ENCODE measurements at regions not wholly inside any gene's neighbourhood (a gene's known extent, or its start where the extent isn't known, plus 50 kb on each side); places are given as distances from the start of the nearest gene placed in this dataset.
"Not testable (repeated sequence)": the region's sequence is repeated elsewhere in the genome, so short reads cannot be mapped to it uniquely, and the experiment has no call there.

DNA sequence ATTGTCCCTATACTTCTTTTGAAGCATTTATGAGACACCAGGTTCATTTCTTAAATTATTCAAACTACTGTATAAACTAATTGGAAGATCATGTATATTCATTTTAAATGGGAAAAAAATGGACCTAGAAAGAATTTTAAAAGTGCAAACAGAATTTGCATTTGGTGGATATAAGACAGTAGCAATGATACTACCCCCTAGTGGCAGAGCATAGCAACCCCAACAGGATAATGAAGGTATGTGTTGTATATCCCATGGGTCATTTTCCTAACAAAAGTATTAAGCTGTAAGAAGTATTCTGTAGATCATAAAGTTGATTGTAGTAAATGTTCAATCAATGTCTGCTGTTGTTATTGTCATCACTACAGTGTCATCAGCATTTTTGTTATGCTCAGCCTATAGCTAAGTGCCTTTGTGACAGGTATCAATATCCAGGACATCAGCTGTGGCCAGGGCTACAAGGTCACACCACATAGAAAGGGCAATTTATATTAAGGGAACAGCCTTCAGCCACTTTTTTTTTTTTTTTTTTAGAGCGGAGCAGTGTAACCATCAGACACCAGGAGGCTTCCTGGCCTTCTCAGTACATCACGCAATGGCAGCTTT is 175.8 kb downstream of the FOXB1 start:
- Mint-ChIP-seq H3K9me3 (ENCODE audit: unreplicated experiment) (no peaks in the 10 kb centered on the region), H3K4me1 (ENCODE audit: unreplicated experiment) (no peaks in the 10 kb centered on the region), H3K36me3 (ENCODE audit: unreplicated experiment) (no peaks in the 10 kb centered on the region), H3K27ac (ENCODE audit: unreplicated experiment) (no peak overlapping the region), H3K27me3 (ENCODE audit: unreplicated experiment) (peaks cover 38% of the 10 kb centered on the region), H3K4me3 (ENCODE audit: unreplicated experiment) (no peak overlapping the region)
- DNase-seq (ENCODE audit: extremely low spot score, unreplicated experiment), result no peak
- TF ChIP-seq, protein P1, sequence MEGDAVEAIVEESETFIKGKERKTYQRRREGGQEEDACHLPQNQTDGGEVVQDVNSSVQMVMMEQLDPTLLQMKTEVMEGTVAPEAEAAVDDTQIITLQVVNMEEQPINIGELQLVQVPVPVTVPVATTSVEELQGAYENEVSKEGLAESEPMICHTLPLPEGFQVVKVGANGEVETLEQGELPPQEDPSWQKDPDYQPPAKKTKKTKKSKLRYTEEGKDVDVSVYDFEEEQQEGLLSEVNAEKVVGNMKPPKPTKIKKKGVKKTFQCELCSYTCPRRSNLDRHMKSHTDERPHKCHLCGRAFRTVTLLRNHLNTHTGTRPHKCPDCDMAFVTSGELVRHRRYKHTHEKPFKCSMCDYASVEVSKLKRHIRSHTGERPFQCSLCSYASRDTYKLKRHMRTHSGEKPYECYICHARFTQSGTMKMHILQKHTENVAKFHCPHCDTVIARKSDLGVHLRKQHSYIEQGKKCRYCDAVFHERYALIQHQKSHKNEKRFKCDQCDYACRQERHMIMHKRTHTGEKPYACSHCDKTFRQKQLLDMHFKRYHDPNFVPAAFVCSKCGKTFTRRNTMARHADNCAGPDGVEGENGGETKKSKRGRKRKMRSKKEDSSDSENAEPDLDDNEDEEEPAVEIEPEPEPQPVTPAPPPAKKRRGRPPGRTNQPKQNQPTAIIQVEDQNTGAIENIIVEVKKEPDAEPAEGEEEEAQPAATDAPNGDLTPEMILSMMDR (IDR thresholded peaks at IDR 0.05), result peak; percentile 76

DNA sequence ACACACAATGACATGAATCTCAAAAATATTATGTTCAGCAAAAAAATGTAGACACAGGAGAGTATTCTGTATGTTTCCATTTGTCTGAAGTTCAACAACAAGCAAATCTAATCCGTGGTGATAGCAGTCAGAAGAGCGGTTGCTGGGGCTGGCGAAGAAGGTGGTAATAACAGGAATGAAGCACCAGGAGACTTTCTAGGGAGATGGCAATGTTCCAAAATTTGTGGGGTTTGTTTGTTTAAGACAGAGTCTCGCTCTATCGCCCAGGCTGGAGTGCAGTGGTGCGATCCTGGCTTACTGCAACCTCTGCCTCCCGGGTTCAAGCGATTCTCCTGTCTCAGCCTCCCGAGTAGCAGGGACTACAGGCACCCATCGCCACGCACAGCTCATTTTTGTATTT is 177.8 kb downstream of the FOXB1 start:
- not testable (repeated sequence) for H3K36me3 Mint-ChIP-seq (ENCODE audit: unreplicated experiment)

DNA sequence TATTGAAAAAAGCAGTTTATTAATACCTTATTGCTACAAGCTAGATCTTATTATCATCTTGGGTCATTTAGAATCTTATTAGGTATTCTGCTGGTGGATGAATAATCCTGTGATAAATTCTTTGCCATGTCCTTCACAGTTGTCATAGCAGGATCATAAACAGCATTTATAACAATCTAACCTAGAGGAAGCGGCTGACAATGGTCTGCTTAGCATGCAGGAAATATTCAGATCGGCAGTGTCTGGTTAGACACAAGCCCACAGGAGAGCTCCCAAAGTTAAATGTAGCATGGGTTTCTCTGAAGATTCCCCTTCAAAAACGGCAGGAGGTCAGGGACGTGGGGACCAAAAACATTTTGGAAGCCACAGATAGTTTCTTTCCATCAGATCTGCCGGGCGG is 179.3 kb downstream of the FOXB1 start:
- no peak overlapping the region for H3K27ac Mint-ChIP-seq (ENCODE audit: unreplicated experiment)
- no peaks in the 10 kb centered on the region for H3K4me1 Mint-ChIP-seq (ENCODE audit: unreplicated experiment)
- no peak for DNase-seq (ENCODE audit: extremely low spot score, unreplicated experiment)
- H3K9me3 Mint-ChIP-seq (ENCODE audit: unreplicated experiment), result no peaks in the 10 kb centered on the region
- TF ChIP-seq, protein P1 (IDR thresholded peaks at IDR 0.05), result no peak
- no peak overlapping the region for H3K4me3 Mint-ChIP-seq (ENCODE audit: unreplicated experiment)
- no peaks in the 10 kb centered on the region for H3K36me3 Mint-ChIP-seq (ENCODE audit: unreplicated experiment)
- peaks cover 31% of the 10 kb centered on the region for H3K27me3 Mint-ChIP-seq (ENCODE audit: unreplicated experiment)

More for the DNA sequence above, 177.8 kb downstream of the FOXB1 start:
- not testable (repeated sequence) for DNase-seq (ENCODE audit: extremely low spot score, unreplicated experiment); H3K9me3 Mint-ChIP-seq (ENCODE audit: unreplicated experiment); H3K27ac Mint-ChIP-seq (ENCODE audit: unreplicated experiment); H3K4me3 Mint-ChIP-seq (ENCODE audit: unreplicated experiment); H3K4me1 Mint-ChIP-seq (ENCODE audit: unreplicated experiment)
- peaks cover 32% of the 10 kb centered on the region for H3K27me3 Mint-ChIP-seq (ENCODE audit: unreplicated experiment)

DNA sequence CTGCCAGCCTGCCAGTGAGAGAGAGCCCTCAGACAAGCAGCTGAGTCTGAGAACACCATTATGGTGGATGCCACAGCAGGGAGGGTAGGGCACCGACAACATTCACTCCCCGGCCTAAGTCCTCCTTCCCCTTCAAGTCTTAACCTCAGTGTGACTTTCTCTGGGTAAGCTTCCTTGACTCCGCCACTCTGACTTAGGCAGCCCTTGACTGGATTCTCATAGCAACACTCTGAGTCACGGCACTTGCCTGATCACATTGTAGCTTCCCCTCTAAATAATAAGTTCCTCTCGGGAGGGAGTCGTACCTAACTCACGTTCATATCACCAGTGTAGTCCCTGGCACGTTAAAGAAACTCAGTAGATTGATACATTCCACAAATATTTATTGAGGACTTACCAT is 180.5 kb downstream of the FOXB1 start:
- Mint-ChIP-seq H3K27me3 (ENCODE audit: unreplicated experiment) (peaks cover 33% of the 10 kb centered on the region), H3K9me3 (ENCODE audit: unreplicated experiment) (no peaks in the 10 kb centered on the region), H3K36me3 (ENCODE audit: unreplicated experiment) (no peaks in the 10 kb centered on the region), H3K4me3 (ENCODE audit: unreplicated experiment) (no peak overlapping the region), H3K4me1 (ENCODE audit: unreplicated experiment) (no peaks in the 10 kb centered on the region), H3K27ac (ENCODE audit: unreplicated experiment) (no peak overlapping the region)
- TF ChIP-seq, protein P1 (IDR thresholded peaks at IDR 0.05), result no peak
- DNase-seq (ENCODE audit: extremely low spot score, unreplicated experiment), result no peak

DNA sequence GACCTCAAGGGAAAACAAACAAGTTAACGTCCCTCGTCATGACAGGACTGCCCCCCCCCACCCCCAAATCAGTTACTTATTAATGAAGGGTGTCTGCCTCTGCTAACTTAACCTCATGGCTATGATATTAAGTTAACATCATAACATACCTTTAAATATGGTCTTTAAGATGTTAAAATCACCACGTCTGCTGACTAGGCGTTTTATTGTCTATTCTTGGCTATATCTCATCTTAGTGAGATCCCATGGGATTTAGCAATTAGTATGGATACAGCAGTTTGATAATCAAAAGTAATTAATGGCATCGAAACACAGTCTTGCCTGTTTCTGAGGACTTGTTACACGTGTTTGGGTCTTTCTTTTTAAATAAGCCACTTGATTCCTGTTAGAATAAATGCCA is 186.9 kb downstream of the FOXB1 start:
- no peak for DNase-seq (ENCODE audit: extremely low spot score, unreplicated experiment)
- Mint-ChIP-seq H3K27ac (ENCODE audit: unreplicated experiment) (no peak overlapping the region), H3K27me3 (ENCODE audit: unreplicated experiment) (peaks cover 30% of the 10 kb centered on the region), H3K4me1 (ENCODE audit: unreplicated experiment) (no peaks in the 10 kb centered on the region), H3K36me3 (ENCODE audit: unreplicated experiment) (no peaks in the 10 kb centered on the region), H3K4me3 (ENCODE audit: unreplicated experiment) (no peak overlapping the region), H3K9me3 (ENCODE audit: unreplicated experiment) (no peaks in the 10 kb centered on the region)
- TF ChIP-seq, protein P1 (IDR thresholded peaks at IDR 0.05), result no peak

DNA sequence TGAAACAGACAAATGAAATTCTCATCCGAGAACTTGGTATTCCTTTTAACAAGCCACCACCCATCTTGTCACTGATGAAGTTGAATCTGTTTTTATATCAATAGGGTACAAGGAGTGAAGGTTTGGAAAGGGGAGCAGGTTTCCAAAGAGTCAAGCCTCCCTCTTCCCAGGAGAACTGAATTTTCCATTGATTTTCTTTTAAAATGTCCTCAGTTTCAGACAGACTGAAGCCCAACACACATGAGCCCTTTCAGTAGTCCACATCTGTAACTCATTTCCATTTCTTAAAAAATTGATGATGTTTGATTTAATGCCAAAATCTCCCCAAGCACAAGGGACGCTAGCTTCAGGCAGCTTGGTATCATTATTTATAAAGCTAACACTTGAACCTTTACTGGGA is 187.7 kb downstream of the FOXB1 start:
- no peak overlapping the region for H3K4me3 Mint-ChIP-seq (ENCODE audit: unreplicated experiment)
- no peak overlapping the region for H3K27ac Mint-ChIP-seq (ENCODE audit: unreplicated experiment)
- H3K27me3 Mint-ChIP-seq (ENCODE audit: unreplicated experiment), result peaks cover 38% of the 10 kb centered on the region
- no peaks in the 10 kb centered on the region for H3K9me3 Mint-ChIP-seq (ENCODE audit: unreplicated experiment)
- TF ChIP-seq, protein P1 (IDR thresholded peaks at IDR 0.05), result no peak
- DNase-seq (ENCODE audit: extremely low spot score, unreplicated experiment), result no peak
- no peaks in the 10 kb centered on the region for H3K36me3 Mint-ChIP-seq (ENCODE audit: unreplicated experiment)
- no peaks in the 10 kb centered on the region for H3K4me1 Mint-ChIP-seq (ENCODE audit: unreplicated experiment)

Measured in osteocyte (in vitro differentiated cells).